Stimulated activated CD4-positive, alpha-beta T cell treated with anti-CD3 and anti-CD28 coated beads, Interleukin-4, amount 100 ng/mL, for 1 hour (primary cell): ENCODE measurements at regions not wholly inside any gene's neighbourhood (a gene's known extent, or its start where the extent isn't known, plus 50 kb on each side); places are given as distances from the start of the nearest gene placed in this dataset.
"Not testable (repeated sequence)": the region's sequence is repeated elsewhere in the genome, so short reads cannot be mapped to it uniquely, and the experiment has no call there.

Source experiments
- DNase-seq: peaks from one replicate; pipeline ENCODE4 v3.0.0-alpha.2; 2020

DNA sequence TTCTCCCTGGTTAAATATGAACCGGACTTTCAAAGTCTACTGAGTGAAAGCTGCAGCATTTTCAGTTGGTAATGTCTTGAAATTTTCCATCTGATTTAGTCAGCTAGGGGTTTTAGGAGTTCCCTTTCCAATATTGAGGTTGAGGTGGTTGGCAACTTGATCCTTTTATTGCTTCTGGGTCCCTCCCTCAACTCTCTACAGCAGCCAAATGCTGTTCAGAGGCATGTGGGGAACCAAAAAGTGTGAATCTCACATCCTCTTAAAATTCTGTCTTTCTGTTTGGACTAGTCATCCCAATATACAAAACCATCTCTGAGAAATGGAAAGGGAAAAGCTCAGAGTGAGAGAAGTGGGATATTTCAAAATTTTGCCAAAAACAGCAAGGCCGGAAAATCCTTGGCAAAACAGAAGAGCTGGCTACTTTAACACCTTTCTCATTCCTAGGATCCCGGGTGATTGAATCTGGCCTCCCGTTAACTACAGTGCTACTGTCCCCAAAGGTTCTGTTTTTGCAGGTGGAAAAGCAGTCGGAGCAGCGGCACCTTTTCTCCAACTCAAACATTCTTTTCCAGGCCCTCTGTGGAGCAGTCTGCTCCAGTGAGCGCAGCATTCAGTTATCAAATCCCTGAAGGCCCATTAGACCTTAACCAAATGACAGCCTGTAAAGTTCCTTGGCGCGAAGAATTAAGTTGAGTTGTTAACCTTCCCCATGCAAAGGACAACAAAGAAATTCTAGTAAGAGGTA lies 345.9 kb upstream of the NUDT12 start:
- DNase-seq: no peak

- no peak for DNase-seq
These were observed 344.4 kb upstream of the NUDT12 start for GRCh38 chr5:103907001-103907400.

- DNase-seq: no peak
These were observed 342.1 kb upstream of the NUDT12 start for GRCh38 chr5:103904651-103905050.

DNA sequence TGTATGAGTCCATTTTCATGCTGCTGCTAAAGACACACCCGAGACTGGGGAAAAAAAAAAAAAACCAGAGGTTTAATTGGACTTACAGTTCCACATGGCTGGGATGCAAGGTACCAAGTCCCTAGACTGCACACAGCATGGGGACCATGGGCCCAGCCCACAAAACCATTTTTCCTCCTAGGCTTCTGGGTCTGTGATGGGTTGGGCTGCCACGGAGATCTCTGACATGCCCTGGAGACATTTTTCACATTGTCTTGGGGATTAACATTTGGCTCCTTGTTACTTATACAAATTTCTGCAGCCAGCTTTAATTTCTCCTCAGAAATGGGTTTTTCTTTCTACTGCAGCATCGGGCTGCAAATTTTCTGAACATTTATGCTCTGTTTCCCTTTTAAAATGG lies 340.3 kb upstream of the NUDT12 start:
- no peak for DNase-seq

DNA sequence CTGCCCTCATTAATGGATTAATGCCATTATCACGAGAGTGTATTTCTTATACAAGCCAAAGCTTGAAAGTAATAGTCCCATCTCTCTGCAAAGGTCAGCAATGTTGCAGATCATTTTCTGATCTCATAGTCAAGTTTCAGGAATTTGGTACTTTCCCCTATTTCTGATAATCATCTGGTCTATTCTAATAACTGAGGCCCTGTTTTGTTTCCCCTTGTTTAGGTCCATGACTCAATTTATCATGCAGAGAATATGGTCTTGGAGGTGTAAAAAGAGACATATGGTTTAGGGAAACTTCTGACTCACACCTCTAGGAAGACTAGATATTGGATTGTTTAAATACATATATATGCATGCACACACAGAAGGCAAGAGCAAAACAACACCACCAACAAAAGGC lies 339.3 kb upstream of the NUDT12 start:
- no peak for DNase-seq

DNA sequence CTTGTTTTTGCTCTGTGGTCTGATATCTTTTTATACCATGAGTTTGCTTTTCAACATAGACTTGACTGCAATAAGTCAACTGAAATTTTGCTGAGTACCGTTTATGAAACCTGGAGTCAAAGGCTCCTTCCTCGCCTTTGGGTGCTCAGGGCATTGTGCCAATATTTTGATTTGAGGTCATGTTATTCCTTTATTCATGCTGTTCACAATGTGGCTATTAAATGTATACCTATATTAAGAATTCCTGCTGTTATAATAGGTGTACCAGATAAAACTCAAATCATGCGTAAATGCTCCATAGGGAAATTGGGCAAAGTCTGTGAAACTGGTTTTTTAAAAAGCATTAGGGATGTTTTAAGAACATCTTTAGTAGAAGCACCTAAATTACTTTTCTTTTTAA lies 334.0 kb upstream of the NUDT12 start:
- DNase-seq: no peak

DNA sequence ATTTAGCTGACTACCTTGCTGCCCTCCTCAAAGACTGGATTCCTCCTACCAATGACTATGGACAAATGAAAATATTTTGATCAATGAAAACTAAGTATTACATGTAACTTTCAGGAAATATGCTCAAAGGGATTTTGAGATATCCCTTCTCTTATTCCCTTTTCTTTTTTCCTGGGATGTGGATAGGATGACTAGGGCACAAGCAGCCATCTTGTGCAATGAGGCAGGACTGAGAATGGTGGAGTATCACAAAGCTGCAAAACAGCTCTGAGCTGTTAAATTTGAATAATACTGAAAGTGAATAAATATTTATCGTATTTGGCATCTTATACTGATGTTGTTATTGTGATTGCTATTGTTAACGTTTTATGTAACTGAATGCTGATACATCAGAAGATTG lies 333.1 kb upstream of the NUDT12 start:
- DNase-seq: no peak

DNA sequence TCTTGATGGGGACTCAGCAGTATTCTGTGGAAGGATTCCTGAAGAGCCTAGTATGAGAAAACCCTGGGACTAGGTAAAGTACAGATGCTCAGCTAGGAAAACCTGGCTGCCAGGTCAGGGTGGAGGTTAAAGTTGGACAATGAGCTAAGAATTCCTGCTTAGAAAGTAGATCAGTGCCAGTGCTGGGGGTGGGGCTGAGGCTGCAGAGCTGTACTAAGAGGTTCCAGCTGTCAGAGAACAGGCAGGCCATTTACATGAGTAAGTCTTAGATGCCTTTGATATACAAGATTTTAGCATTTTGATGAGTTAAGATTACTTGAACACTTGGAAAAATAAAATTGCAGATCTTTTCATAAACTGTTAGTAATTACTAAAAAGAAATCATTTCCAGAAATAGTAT lies 332.3 kb upstream of the NUDT12 start:
- no peak for DNase-seq

DNA sequence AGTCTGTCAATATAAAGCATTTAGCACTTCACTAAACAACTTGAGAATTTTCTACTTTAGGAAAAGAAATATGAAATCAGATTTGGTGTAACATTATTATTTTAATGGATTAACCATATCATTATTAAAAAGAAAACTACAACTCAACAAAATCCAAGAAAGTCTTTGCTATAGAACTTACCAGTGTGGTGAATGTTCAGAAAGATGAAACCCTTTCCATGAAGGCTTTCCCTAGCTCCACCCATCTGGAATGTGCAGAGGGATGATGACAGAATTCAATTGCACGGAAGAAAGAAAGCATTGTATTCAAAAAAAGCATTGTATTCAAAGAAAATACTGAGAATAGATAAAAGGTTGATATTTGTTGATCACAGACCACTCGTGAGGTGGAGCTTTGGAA lies 328.6 kb upstream of the NUDT12 start:
- no peak for DNase-seq

GRCh38 chr5:103890313-103890712 lies 327.7 kb upstream of the NUDT12 start:
- DNase-seq: no peak

GRCh38 chr5:103889500-103890209 lies 327.1 kb upstream of the NUDT12 start:
- no peak for DNase-seq

- DNase-seq: no peak
These were observed 324.2 kb upstream of the NUDT12 start for GRCh38 chr5:103886826-103887225.

DNA sequence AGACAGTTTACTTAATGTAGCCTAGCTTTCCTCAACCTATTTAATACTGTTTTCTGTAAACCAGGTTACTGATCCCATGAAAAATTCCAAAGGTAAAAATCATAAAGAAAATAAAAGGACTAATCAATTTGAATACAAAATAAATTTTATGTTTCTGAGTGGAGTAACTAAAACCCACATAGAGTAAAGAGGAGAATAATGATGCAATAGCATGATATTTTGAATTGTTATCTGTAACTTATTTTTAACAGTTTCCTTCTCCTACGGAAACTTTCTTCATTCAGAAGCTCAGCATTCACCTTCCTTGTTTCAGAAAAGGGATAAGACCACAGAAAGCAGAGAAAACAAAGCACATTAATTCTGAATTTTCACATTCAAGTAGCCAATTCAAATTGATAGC lies 320.6 kb upstream of the NUDT12 start:
- DNase-seq: no peak

DNA sequence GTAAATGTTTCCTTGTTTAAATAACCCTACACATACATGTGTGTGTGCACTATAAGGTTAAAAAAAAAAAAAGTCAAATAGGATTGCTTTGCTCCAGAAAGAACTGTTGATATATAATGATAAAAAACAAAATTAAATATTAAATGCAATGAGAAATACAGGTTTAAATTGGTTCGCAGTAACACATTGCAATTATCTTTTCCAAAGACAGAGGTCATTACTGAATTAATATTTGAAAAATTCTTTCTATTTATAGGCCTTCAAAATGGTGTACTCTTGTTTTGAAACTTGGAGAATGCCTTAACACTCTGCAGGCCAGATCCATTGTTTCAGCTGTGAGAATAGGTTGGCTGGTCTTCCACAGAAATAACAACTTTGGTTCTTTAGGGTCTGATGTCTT lies 319.0 kb upstream of the NUDT12 start:
- no peak for DNase-seq

GRCh38 chr5:103867857-103868598 lies 305.4 kb upstream of the NUDT12 start:
- no peak for DNase-seq

DNA sequence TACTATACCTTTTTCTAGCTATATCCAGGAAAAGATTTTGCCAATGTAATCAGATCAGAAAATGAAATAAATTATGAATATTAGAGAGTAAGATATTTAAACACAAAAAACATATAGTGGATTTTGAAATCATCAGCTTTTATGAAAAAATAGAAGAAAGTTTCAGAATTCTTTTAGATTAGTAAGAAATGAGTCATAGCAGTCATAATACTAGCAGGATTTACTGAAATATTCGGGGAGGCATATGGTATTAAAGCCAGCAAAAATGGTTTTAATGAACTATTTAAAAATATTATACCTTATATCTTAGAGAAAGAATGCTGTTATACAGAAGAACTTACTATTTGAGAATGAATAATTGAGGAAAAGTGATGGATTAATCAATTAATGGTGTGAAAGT lies 303.6 kb upstream of the NUDT12 start:
- no peak for DNase-seq

DNA sequence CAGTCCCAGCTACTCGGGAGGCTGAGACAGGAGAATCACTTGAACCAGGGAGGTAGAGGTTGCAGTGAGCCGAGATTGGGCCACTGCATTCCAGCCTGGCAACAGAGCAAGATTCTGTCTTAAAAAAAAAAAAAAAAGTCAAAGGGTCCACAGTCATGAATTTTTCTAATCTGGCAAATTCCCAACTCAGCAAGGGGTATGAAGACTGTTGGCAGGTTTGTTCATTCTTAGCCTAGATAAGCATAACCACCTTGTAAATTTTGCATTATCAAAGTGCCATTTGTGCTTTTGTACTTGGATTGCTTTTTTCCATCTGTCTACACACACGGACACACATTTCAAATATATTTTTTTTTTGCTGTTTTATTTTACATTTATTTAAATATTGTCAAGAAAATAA lies 299.8 kb upstream of the NUDT12 start:
- no peak for DNase-seq

DNA sequence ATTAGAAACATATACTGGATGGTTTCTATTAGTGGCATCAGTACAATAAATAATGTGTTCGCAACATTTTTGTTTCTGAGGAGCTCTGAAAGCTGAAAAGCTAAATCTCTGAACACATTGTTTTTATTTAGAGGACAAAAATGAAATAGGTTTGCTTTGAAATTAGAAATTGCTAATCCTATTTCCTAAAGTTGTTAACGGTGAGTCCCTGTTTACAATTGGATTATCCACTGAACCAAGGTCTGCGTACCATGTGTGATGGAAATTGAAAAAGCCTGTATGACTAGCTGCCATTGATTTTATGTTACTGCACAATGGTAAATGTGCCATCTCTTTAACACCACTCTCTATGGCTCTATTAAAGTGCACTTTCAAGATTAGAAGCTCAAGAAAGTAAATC lies 297.7 kb upstream of the NUDT12 start:
- no peak for DNase-seq

DNA sequence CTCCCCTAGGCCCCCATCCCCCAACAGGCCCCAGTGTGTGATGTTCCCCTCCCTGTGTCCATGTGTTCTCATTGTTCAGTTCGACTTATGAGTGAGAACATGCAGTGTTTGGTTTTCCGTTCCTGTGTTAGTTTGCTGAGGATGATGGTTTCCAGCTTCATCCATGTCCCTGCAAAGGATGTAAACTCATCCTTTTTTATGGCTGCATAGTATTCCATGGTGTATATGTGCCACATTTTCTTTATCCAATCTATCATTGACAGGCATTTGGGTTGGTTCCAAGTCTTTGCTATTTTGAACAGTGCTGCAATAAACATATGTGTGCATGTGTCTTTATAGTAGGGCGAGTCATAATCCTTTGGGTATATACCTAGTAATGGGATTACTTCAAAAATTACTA lies 295.8 kb upstream of the NUDT12 start:
- not testable (repeated sequence) for DNase-seq

DNA sequence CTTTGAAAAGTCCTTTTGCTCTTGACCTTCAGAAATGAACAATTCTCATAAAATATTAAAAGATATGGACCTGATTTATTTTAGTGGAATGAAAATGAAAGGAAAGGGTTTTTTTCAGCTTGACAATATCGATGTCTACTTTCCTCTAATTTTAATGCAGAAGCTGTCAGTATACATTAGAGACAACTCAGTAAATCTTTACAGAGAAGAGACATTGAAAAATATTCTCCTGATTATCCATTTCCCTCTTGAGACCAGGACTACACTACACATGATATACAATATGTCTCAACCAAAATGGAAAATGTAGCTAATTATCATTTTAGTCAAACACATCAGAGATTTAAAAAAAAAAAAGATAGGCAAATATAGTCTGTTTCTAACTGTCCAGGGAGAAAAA lies 288.5 kb upstream of the NUDT12 start:
- no peak for DNase-seq

GRCh38 chr5:103849934-103850333 lies 287.3 kb upstream of the NUDT12 start:
- DNase-seq: no peak

GRCh38 chr5:103847060-103847459 lies 284.5 kb upstream of the NUDT12 start:
- DNase-seq: no peak

DNA sequence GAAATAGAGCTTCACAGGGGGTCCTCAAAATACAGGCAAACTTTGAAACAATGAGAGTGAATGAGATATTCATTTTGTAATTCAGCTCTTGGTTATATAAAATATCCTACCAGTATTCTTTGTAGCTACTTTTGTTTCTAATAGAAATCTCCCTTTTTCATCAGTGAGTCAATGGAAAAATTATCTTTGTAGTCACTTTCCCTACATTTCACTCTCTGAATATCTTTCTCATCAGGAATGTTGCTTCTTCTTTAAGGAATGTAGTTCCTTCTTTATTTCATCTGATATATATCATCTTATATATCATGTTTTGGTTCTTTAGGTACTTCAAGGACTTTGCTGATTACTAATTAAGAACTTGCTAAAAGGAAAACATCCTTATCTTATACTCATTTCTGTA lies 280.3 kb upstream of the NUDT12 start:
- no peak for DNase-seq

GRCh38 chr5:103840600-103840999 lies 278.0 kb upstream of the NUDT12 start:
- DNase-seq: no peak
